Colonic mucosa (tissue), 4 donors: ENCODE measurements at regions not wholly inside any gene's neighbourhood (a gene's known extent, or its start where the extent isn't known, plus 50 kb on each side); places are given as distances from the start of the nearest gene placed in this dataset.

Source experiments
- DNase-seq: peaks from one replicate; pipeline ENCODE4 v3.0.0-alpha.2; 2020
- H3K27ac ChIP-seq: fragments of 200-600 bp; one replicate; pipeline ENCODE4 v1.8.0; 2021
- H3K27me3 ChIP-seq: fragments of 200-600 bp; one replicate; pipeline ENCODE4 v1.8.0; 2021
- H3K36me3 ChIP-seq: fragments of 200-600 bp; one replicate; pipeline ENCODE4 v1.8.0; 2021
- H3K4me1 ChIP-seq: fragments of 200-600 bp; one replicate; pipeline ENCODE4 v1.8.0; 2021; ENCODE audit warnings: mild to moderate bottlenecking
- H3K4me3 ChIP-seq: fragments of 200-600 bp; one replicate; pipeline ENCODE4 v1.8.0; 2021
- H3K9ac ChIP-seq, 2 donors: one replicate each; pipeline ENCODE4 v1.7.0; 2013; ENCODE audit warnings: control low read depth in 2 of 2, low read depth in 2 of 2, low read length in 2 of 2
- H3K9me3 ChIP-seq: fragments of 200-600 bp; one replicate; pipeline ENCODE4 v1.8.0; 2021
- CTCF ChIP-seq: fragments of 200-600 bp; IDR thresholded peaks from one replicate; pipeline ENCODE4 v1.8.0; 2022; ENCODE audit warnings: antibody characterized with exemption, mild to moderate bottlenecking
- intact Hi-C: fragments of 100-400 bp; cut with DNase I; formaldehyde crosslinking; loops from one replicate; pipeline ENCODE4 v1.14.1; 2022
- donor health status: healthy.
- donor health status: DM: no; HTN: no; CAD: no.
- donor health status: DM: no; HTN: no; CAD: no.

- no peak for DNase-seq
- no peak for TF ChIP-seq CTCF
- no peaks in the 10 kb centered on the region for H3K27me3 ChIP-seq
- no peak overlapping the region for H3K9ac ChIP-seq
- no peak overlapping the region for H3K4me3 ChIP-seq
- no peaks in the 10 kb centered on the region for H3K36me3 ChIP-seq
- H3K27ac ChIP-seq: no peak overlapping the region
- no peaks in the 10 kb centered on the region for H3K9me3 ChIP-seq
- intact Hi-C loops: no loop called here
- peaks cover 3% of the 10 kb centered on the region for H3K4me1 ChIP-seq
Measured at GRCh38 chr22:49633010-49633324, 194.7 kb downstream of the BRD1 start.

- Histone ChIP-seq H3K9ac (no peak overlapping the region), H3K27me3 (no peaks in the 10 kb centered on the region), H3K9me3 (no peaks in the 10 kb centered on the region), H3K36me3 (no peaks in the 10 kb centered on the region), H3K4me3 (peak overlapping the region; percentile 32), H3K4me1 (peaks cover 3% of the 10 kb centered on the region), H3K27ac (no peak overlapping the region)
- TF ChIP-seq CTCF: peak; percentile 68
- intact Hi-C loops: no loop called here
- peak; percentile 44 for DNase-seq
Measured at GRCh38 chr22:49632199-49633009, 195.3 kb downstream of the BRD1 start.

- Histone ChIP-seq H3K9ac (no peak overlapping the region), H3K36me3 (no peaks in the 10 kb centered on the region), H3K4me1 (peaks cover 3% of the 10 kb centered on the region), H3K27me3 (no peaks in the 10 kb centered on the region), H3K4me3 (no peak overlapping the region), H3K9me3 (no peaks in the 10 kb centered on the region), H3K27ac (no peak overlapping the region)
- TF ChIP-seq CTCF: no peak
- no peak for DNase-seq
- intact Hi-C loops: no loop called here
Measured at GRCh38 chr22:49630448-49630946, 197.2 kb downstream of the BRD1 start.

GRCh38 chr22:49629586-49630447 lies 197.9 kb downstream of the BRD1 start:
- TF ChIP-seq CTCF: no peak
- intact Hi-C loops: no loop called here

GRCh38 chr22:49629261-49629570 lies 198.5 kb downstream of the BRD1 start:
- no peak for TF ChIP-seq CTCF
- intact Hi-C loops: no loop called here

More at GRCh38 chr22:49629586-49630447, 197.9 kb downstream of the BRD1 start:
- Histone ChIP-seq H3K27ac (no peak overlapping the region), H3K4me3 (no peak overlapping the region), H3K27me3 (no peaks in the 10 kb centered on the region), H3K9me3 (no peaks in the 10 kb centered on the region), H3K36me3 (no peaks in the 10 kb centered on the region), H3K4me1 (peaks cover 3% of the 10 kb centered on the region), H3K9ac (no peak overlapping the region)
- no peak for DNase-seq

More at GRCh38 chr22:49629261-49629570, 198.5 kb downstream of the BRD1 start:
- Histone ChIP-seq H3K9me3 (no peaks in the 10 kb centered on the region), H3K27ac (no peak overlapping the region), H3K9ac (no peak overlapping the region), H3K27me3 (no peaks in the 10 kb centered on the region), H3K4me3 (no peak overlapping the region), H3K4me1 (peaks cover 3% of the 10 kb centered on the region), H3K36me3 (no peaks in the 10 kb centered on the region)
- DNase-seq: no peak
